HG02840 (cell line): ENCODE measurements at regions not wholly inside any gene's neighbourhood (a gene's known extent, or its start where the extent isn't known, plus 50 kb on each side); places are given as distances from the start of the nearest gene placed in this dataset.

Source experiments
- ATAC-seq: cut with Tn5 transposase; IDR thresholded peaks from one replicate; pipeline ENCODE4 v1.9.1; 2021; ENCODE audit warnings: mild to moderate bottlenecking, moderate library complexity, moderate number of reproducible peaks; ENCODE audit not compliant: unreplicated experiment, low FRiP score

- no peak for ATAC-seq
These were observed 455.3 kb downstream of the PDHA2 start for GRCh38 chr4:96295143-96295741.

GRCh38 chr4:96301715-96302114 lies 461.8 kb downstream of the PDHA2 start:
- no peak for ATAC-seq

- no peak for ATAC-seq
These were observed 465.1 kb downstream of the PDHA2 start for GRCh38 chr4:96305030-96305429.

- ATAC-seq = no peak
These were observed 472.3 kb downstream of the PDHA2 start for GRCh38 chr4:96312046-96312685.

- ATAC-seq = no peak
These were observed 475.9 kb downstream of the PDHA2 start for GRCh38 chr4:96315815-96316214.

- no peak for ATAC-seq
These were observed 476.9 kb downstream of the PDHA2 start for GRCh38 chr4:96316776-96317175.

- ATAC-seq = no peak
These were observed 478.0 kb downstream of the PDHA2 start for GRCh38 chr4:96317891-96318290.

- ATAC-seq = no peak
These were observed 487.0 kb downstream of the PDHA2 start for GRCh38 chr4:96326846-96327245.

- ATAC-seq = no peak
These were observed 502.3 kb downstream of the PDHA2 start for GRCh38 chr4:96342196-96342595.

GRCh38 chr4:96342790-96343455 lies 503.0 kb downstream of the PDHA2 start:
- ATAC-seq = no peak

GRCh38 chr4:96343836-96344235 lies 503.9 kb downstream of the PDHA2 start:
- no peak for ATAC-seq

- no peak for ATAC-seq
These were observed 507.7 kb downstream of the PDHA2 start for GRCh38 chr4:96347582-96347981.

- no peak for ATAC-seq
These were observed 512.2 kb downstream of the PDHA2 start for GRCh38 chr4:96352051-96352517.

GRCh38 chr4:96354036-96354712 lies 514.3 kb downstream of the PDHA2 start:
- no peak for ATAC-seq

GRCh38 chr4:96355414-96355813 lies 515.5 kb downstream of the PDHA2 start:
- no peak for ATAC-seq

GRCh38 chr4:96356591-96357370 lies 516.9 kb downstream of the PDHA2 start:
- ATAC-seq = no peak

GRCh38 chr4:96366632-96367031 lies 526.7 kb downstream of the PDHA2 start:
- ATAC-seq = no peak

- no peak for ATAC-seq
These were observed 535.5 kb downstream of the PDHA2 start for GRCh38 chr4:96375367-96375766.

- no peak for ATAC-seq
These were observed 539.6 kb downstream of the PDHA2 start for GRCh38 chr4:96379524-96379923.

- ATAC-seq = no peak
These were observed 540.2 kb downstream of the PDHA2 start for GRCh38 chr4:96380106-96380505.
